SK-N-SH (cell line): ENCODE measurements at regions not wholly inside any gene's neighbourhood (a gene's known extent, or its start where the extent isn't known, plus 50 kb on each side); places are given as distances from the start of the nearest gene placed in this dataset.

ENCODE experiments used
- JUND ChIP-seq: IDR thresholded peaks from 2 replicates; pipeline ENCODE4 v1.4.0; 2012
- POLR2AphosphoS5 ChIP-seq: IDR thresholded peaks from 2 replicates; pipeline ENCODE4 v1.6.1; 2012; ENCODE audit warnings: low read depth, low read length
- RXRA ChIP-seq: IDR thresholded peaks from 2 replicates; pipeline ENCODE4 v1.4.0; 2012; ENCODE audit warnings: low read depth, mild to moderate bottlenecking, borderline replicate concordance
- TF ChIP-seq, protein P1 (sequence below): fragments of 200-600 bp; sonication (generic); IDR thresholded peaks from 2 replicates; pipeline ENCODE4 v1.6.1; 2017; ENCODE audit warnings: antibody characterized with exemption, mild to moderate bottlenecking, moderate library complexity
- TF ChIP-seq, protein P2 (sequence below): IDR thresholded peaks from 2 replicates; pipeline ENCODE4 v1.6.1; 2012; ENCODE audit warnings: mild to moderate bottlenecking, low read depth, low read length, moderate library complexity

DNA sequence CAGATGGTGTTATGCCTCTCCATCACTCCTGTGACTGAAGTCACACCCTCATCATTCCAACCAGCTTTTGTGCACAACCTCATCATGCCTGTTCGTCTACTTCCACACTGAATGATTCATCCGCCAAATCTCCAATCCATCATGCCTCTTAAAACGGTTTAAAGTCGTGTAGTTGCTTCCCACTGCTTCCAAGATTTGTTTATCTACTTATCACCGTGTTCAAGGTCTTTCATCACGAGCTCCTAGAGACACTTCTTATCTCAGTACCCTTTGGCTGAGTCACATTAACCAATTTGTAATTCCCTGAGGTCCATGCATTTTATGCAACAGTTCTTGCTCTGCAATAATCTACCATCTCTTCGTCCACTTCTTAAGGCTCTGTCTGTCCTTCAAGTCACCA lies 592.3 kb upstream of the ID2 start:
- TF ChIP-seq, protein P1, sequence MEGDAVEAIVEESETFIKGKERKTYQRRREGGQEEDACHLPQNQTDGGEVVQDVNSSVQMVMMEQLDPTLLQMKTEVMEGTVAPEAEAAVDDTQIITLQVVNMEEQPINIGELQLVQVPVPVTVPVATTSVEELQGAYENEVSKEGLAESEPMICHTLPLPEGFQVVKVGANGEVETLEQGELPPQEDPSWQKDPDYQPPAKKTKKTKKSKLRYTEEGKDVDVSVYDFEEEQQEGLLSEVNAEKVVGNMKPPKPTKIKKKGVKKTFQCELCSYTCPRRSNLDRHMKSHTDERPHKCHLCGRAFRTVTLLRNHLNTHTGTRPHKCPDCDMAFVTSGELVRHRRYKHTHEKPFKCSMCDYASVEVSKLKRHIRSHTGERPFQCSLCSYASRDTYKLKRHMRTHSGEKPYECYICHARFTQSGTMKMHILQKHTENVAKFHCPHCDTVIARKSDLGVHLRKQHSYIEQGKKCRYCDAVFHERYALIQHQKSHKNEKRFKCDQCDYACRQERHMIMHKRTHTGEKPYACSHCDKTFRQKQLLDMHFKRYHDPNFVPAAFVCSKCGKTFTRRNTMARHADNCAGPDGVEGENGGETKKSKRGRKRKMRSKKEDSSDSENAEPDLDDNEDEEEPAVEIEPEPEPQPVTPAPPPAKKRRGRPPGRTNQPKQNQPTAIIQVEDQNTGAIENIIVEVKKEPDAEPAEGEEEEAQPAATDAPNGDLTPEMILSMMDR, result no peak
- TF ChIP-seq RXRA (no peak), JUND (no peak), POLR2AphosphoS5 (no peak)
- TF ChIP-seq, protein P2, sequence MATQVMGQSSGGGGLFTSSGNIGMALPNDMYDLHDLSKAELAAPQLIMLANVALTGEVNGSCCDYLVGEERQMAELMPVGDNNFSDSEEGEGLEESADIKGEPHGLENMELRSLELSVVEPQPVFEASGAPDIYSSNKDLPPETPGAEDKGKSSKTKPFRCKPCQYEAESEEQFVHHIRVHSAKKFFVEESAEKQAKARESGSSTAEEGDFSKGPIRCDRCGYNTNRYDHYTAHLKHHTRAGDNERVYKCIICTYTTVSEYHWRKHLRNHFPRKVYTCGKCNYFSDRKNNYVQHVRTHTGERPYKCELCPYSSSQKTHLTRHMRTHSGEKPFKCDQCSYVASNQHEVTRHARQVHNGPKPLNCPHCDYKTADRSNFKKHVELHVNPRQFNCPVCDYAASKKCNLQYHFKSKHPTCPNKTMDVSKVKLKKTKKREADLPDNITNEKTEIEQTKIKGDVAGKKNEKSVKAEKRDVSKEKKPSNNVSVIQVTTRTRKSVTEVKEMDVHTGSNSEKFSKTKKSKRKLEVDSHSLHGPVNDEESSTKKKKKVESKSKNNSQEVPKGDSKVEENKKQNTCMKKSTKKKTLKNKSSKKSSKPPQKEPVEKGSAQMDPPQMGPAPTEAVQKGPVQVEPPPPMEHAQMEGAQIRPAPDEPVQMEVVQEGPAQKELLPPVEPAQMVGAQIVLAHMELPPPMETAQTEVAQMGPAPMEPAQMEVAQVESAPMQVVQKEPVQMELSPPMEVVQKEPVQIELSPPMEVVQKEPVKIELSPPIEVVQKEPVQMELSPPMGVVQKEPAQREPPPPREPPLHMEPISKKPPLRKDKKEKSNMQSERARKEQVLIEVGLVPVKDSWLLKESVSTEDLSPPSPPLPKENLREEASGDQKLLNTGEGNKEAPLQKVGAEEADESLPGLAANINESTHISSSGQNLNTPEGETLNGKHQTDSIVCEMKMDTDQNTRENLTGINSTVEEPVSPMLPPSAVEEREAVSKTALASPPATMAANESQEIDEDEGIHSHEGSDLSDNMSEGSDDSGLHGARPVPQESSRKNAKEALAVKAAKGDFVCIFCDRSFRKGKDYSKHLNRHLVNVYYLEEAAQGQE, result no peak
